A673 (cell line): ENCODE measurements at regions not wholly inside any gene's neighbourhood (a gene's known extent, or its start where the extent isn't known, plus 50 kb on each side); places are given as distances from the start of the nearest gene placed in this dataset.

Experiments used
- CTCF ChIP-seq: fragments of 300-800, 200-600 bp; sonication (generic); conservative IDR thresholded peaks from 2 replicates; pipeline ENCODE4 v1.5.1; 2017; ENCODE audit warnings: low read depth, mild to moderate bottlenecking, antibody characterized with exemption, low read length, moderate library complexity, mixed read lengths
- EZH2 ChIP-seq: fragments of 200-600 bp; sonication (generic); IDR thresholded peaks from 2 replicates; pipeline ENCODE4 v1.6.1; 2017; ENCODE audit warnings: borderline replicate concordance, low read depth, mild to moderate bottlenecking, mixed read lengths, antibody characterized with exemption, low read length; ENCODE audit not compliant: poor library complexity, severe bottlenecking

GRCh38 chr5:126360467-126360866 lies 62.7 kb upstream of the GRAMD2B start:
- TF ChIP-seq CTCF (no peak), EZH2 (no peak)
